B cell (primary cell): ENCODE measurements at regions not wholly inside any gene's neighbourhood (a gene's known extent, or its start where the extent isn't known, plus 50 kb on each side); places are given as distances from the start of the nearest gene placed in this dataset.

ENCODE experiments used
- ATAC-seq: fragments of 200-7000 bp; cut with Tn5 transposase; one replicate; pipeline ENCODE4 v1.10.0; 2021; ENCODE audit warnings: low read depth, mild to moderate bottlenecking, moderate number of reproducible peaks, moderate library complexity
- CTCF ChIA-PET: fragments of 350-600 bp; sonication (Branson Sonifier 250); formaldehyde crosslinking; loops from one replicate; lab custom pipeline; 2021; ENCODE audit warnings: antibody characterized with exemption, inconsistent platforms; lab: Charles Lee
- POLR2A ChIA-PET: fragments of 350-600 bp; sonication (Branson Sonifier 250); formaldehyde crosslinking; loops from one replicate; lab custom pipeline; 2021; ENCODE audit warnings: antibody characterized with exemption; lab: Charles Lee
- DNase-seq: peaks from one replicate; pipeline ENCODE4 v3.0.0; 2013
- H2AFZ ChIP-seq: 2 replicates; pipeline ENCODE4 v1.6.1; 2012; ENCODE audit warnings: mild to moderate bottlenecking, low read depth, low read length; ENCODE audit not compliant: insufficient read depth, poor library complexity, severe bottlenecking
- H3K27ac ChIP-seq, 2 donors: 1 replicate in 1 of 2; 2 replicates in 1 of 2; pipeline ENCODE4 v1.5.1; 2012 to 2013; ENCODE audit warnings: low read length in 2 of 2, mild to moderate bottlenecking in 2 of 2, moderate library complexity in 1 of 2
- H3K27me3 ChIP-seq, 4 experiments: fragments of 200-600 bp in 1 of 4; sonication (generic) in 1 of 4; replicated peaks in 1 of 4; 1 replicate in 2 of 4; 2 replicates in 2 of 4; pipeline versions ENCODE4 v1.6.1 to v1.7.0; 2013 to 2016; ENCODE audit warnings: low read length in 3 of 4, mild to moderate bottlenecking in 2 of 4, mixed read lengths in 1 of 4, moderate library complexity in 1 of 4; ENCODE audit not compliant: insufficient read depth in 4 of 4, control insufficient read depth in 3 of 4; ENCODE audit errors: control extremely low read depth in 1 of 4
- H3K36me3 ChIP-seq, 2 experiments: replicated peaks in 1 of 2; 1 replicate in 1 of 2; 2 replicates in 1 of 2; pipeline versions ENCODE4 v1.6.1 to v1.7.1; 2013; ENCODE audit warnings: low read length in 1 of 2; ENCODE audit not compliant: insufficient read depth in 2 of 2, control insufficient read depth in 1 of 2; ENCODE audit errors: control extremely low read depth in 1 of 2, extremely low read depth in 1 of 2
- H3K4me1 ChIP-seq, 2 donors: fragments of 200-600 bp in 1 of 2; sonication (generic) in 1 of 2; 1 replicate in 1 of 2; 2 replicates in 1 of 2; pipeline versions ENCODE4 v1.5.1 to v1.6.1; 2013 to 2017; ENCODE audit warnings: low read length in 2 of 2; ENCODE audit not compliant: control insufficient read depth in 2 of 2, insufficient read depth in 2 of 2
- H3K4me2 ChIP-seq: replicated peaks from 2 replicates; pipeline ENCODE3; 2012; ENCODE audit warnings: mild to moderate bottlenecking, low read depth, low read length; ENCODE audit not compliant: poor library complexity, severe bottlenecking
- H3K4me3 ChIP-seq, 5 experiments: fragments of 200-600 bp in 1 of 5; sonication (generic) in 1 of 5; 1 replicate in 3 of 5; 2 replicates in 2 of 5; pipeline versions ENCODE4 v1.5.1 to v1.7.0; 2011 to 2016; ENCODE audit warnings: low read length in 4 of 5, mild to moderate bottlenecking in 4 of 5, low read depth in 2 of 5, control low read depth in 1 of 5, moderate library complexity in 1 of 5; ENCODE audit not compliant: insufficient read depth in 1 of 5; ENCODE audit errors: control extremely low read depth in 1 of 5, extremely low read depth in 1 of 5
- H3K79me2 ChIP-seq: fragments of 200-600 bp; sonication (generic); one replicate; pipeline ENCODE4 v1.6.0; 2016; ENCODE audit warnings: low read length; ENCODE audit not compliant: control insufficient read depth, insufficient read depth
- H3K9ac ChIP-seq: fragments of 200-600 bp; sonication (generic); 2 replicates; pipeline ENCODE4 v1.6.1; 2017; ENCODE audit warnings: mild to moderate bottlenecking, low read length, moderate library complexity
- H3K9me3 ChIP-seq, 3 donors: one replicate each; pipeline versions ENCODE4 v1.6.1 to v1.7.1; 2013; ENCODE audit warnings: low read length in 2 of 3; ENCODE audit not compliant: control insufficient read depth in 2 of 3, insufficient read depth in 1 of 3; ENCODE audit errors: control extremely low read depth in 1 of 3
- H4K20me1 ChIP-seq: 2 replicates; pipeline ENCODE4 v1.6.0; 2012; ENCODE audit warnings: mild to moderate bottlenecking, low read length; ENCODE audit not compliant: insufficient read depth, control insufficient read depth, poor library complexity, severe bottlenecking
- H3K27ac Mint-ChIP-seq: one replicate; pipeline ENCODE4 v1.8.0; 2021; ENCODE audit warnings: mixed read lengths
- H3K27me3 Mint-ChIP-seq: one replicate; pipeline ENCODE4 v1.8.0; 2021; ENCODE audit warnings: mixed read lengths
- H3K4me1 Mint-ChIP-seq: one replicate; pipeline ENCODE4 v1.8.0; 2021; ENCODE audit warnings: mixed read lengths
- H3K4me3 Mint-ChIP-seq: one replicate; pipeline ENCODE4 v1.8.0; 2021; ENCODE audit warnings: mixed read lengths
- H3K9me3 Mint-ChIP-seq: one replicate; pipeline ENCODE4 v1.8.0; 2022; ENCODE audit warnings: mixed read lengths; ENCODE audit not compliant: insufficient read depth
- EZH2 ChIP-seq: IDR thresholded peaks from 2 replicates; pipeline ENCODE4 v1.6.1; 2012; ENCODE audit warnings: borderline replicate concordance, low read depth, mild to moderate bottlenecking, moderate library complexity, low read length; ENCODE audit not compliant: insufficient read depth, poor library complexity, severe bottlenecking
- WGBS: methylation state at CpG from one replicate; pipeline ENCODE4 v1.1.5; 2013; ENCODE audit warnings: missing lambda C conversion rate; ENCODE audit not compliant: insufficient coverage; 5-methylcytosine and 5-hydroxymethylcytosine counted together
- intact Hi-C: fragments of 100-400 bp; cut with micrococcal nuclease; formaldehyde crosslinking; loops from one replicate; pipeline ENCODE4 v1.10.0; 2022
- TF ChIP-seq, protein P1 (sequence below): fragments of 200-600 bp; IDR thresholded peaks from one replicate; pipeline ENCODE4 v1.8.0; 2022; ENCODE audit warnings: antibody characterized with exemption, mild to moderate bottlenecking

DNA sequence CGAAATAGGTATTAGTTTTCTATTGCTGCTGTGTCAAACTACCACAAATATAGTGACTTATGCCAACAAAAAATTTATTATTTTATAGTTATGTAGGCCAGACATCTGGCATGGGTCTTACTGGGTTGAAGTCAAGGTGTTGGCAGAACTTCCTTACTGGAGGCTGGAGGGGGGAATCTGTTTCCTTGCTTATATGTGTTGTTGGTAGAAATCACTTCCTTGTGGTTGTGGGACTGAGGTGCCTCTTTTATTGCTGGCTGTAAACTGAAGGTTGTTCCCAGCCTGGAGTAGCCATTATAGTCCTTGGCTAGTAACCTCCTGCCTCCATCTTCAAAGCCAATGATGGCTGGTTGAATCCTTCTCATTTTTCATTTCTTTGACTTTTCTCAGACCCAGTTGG lies 439.8 kb upstream of the EEF2KMT start:
- Histone ChIP-seq H3K9me3 (peaks cover 0 to 3% (median 0%) of the 10 kb centered on the region in 3 donors), H3K4me2 (no peak overlapping the region), H3K79me2 (no peaks in the 10 kb centered on the region), H2AFZ (no peak overlapping the region), H3K27ac (no peak overlapping the region), H3K36me3 (no peaks in the 10 kb centered on the region), H4K20me1 (no peaks in the 10 kb centered on the region), H3K4me3 (no peak overlapping the region), H3K4me1 (no peaks in the 10 kb centered on the region), H3K9ac (no peak overlapping the region), H3K27me3 (no peaks in the 10 kb centered on the region)
- no peak for DNase-seq
- no CpG with 5 or more reads among the region's 1 CpG for WGBS
- intact Hi-C loops: no loop called here
- TF ChIP-seq, protein P1, sequence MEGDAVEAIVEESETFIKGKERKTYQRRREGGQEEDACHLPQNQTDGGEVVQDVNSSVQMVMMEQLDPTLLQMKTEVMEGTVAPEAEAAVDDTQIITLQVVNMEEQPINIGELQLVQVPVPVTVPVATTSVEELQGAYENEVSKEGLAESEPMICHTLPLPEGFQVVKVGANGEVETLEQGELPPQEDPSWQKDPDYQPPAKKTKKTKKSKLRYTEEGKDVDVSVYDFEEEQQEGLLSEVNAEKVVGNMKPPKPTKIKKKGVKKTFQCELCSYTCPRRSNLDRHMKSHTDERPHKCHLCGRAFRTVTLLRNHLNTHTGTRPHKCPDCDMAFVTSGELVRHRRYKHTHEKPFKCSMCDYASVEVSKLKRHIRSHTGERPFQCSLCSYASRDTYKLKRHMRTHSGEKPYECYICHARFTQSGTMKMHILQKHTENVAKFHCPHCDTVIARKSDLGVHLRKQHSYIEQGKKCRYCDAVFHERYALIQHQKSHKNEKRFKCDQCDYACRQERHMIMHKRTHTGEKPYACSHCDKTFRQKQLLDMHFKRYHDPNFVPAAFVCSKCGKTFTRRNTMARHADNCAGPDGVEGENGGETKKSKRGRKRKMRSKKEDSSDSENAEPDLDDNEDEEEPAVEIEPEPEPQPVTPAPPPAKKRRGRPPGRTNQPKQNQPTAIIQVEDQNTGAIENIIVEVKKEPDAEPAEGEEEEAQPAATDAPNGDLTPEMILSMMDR: no peak
- TF ChIP-seq EZH2: no peak
- no peak for ATAC-seq
- no peak overlapping the region for H3K4me3 Mint-ChIP-seq
- peaks cover 2% of the 10 kb centered on the region for H3K9me3 Mint-ChIP-seq
- H3K4me1 Mint-ChIP-seq: no peaks in the 10 kb centered on the region
- ChIA-PET POLR2A (no interaction called here), CTCF (no interaction called here)
- H3K27me3 Mint-ChIP-seq: no peaks in the 10 kb centered on the region
- no peak overlapping the region for H3K27ac Mint-ChIP-seq

DNA sequence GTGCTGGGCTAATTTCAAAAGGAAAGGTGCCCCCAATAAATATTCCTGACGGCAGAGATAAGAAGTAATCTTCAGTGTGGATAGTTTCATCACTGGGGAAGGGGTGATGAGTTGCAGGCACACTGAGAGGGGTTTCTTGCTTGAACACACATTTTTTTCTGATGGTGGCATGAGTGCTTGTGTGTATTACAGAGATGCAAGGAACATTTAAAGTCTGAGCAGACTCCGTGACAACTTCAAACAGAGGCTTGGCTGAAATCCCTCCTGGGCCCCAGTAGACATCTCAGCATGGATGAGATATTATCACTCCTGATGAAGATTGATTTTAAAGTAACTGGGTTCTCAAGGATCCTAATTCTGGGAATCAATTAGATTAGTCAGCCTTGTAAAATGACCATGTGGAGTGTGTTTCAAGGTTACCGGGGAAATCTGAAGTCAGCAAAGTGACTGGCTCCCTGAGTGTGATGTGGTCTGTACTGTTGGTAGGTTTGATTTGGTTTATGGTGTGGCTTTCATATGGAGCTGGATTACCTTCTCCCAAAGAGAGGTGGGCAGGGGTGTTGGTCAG lies 435.8 kb upstream of the EEF2KMT start:
- Histone ChIP-seq H3K4me1 (no peaks in the 10 kb centered on the region), H4K20me1 (no peaks in the 10 kb centered on the region), H3K4me3 (no peak overlapping the region), H3K27me3 (no peaks in the 10 kb centered on the region), H3K27ac (no peak overlapping the region), H3K4me2 (no peak overlapping the region), H3K79me2 (no peaks in the 10 kb centered on the region), H3K36me3 (no peaks in the 10 kb centered on the region), H3K9me3 (no peaks in the 10 kb centered on the region), H3K9ac (no peak overlapping the region), H2AFZ (no peak overlapping the region)
- Mint-ChIP-seq H3K9me3 (peaks cover 6% of the 10 kb centered on the region), H3K27me3 (no peaks in the 10 kb centered on the region), H3K27ac (no peak overlapping the region), H3K4me3 (no peak overlapping the region), H3K4me1 (no peaks in the 10 kb centered on the region)
- intact Hi-C loops: no loop called here
- POLR2A ChIA-PET: no interaction called here
- 88% methylated on average over 3 of the region's 3 CpGs for WGBS
- DNase-seq (no peak), ATAC-seq (no peak)
- CTCF ChIA-PET: no interaction called here
- TF ChIP-seq, protein P1: no peak
- no peak for TF ChIP-seq EZH2
